ENCODE measurements at regions not wholly inside any gene's neighbourhood (a gene's known extent, or its start where the extent isn't known, plus 50 kb on each side); places are given as distances from the start of the nearest gene placed in this dataset.

DNA sequence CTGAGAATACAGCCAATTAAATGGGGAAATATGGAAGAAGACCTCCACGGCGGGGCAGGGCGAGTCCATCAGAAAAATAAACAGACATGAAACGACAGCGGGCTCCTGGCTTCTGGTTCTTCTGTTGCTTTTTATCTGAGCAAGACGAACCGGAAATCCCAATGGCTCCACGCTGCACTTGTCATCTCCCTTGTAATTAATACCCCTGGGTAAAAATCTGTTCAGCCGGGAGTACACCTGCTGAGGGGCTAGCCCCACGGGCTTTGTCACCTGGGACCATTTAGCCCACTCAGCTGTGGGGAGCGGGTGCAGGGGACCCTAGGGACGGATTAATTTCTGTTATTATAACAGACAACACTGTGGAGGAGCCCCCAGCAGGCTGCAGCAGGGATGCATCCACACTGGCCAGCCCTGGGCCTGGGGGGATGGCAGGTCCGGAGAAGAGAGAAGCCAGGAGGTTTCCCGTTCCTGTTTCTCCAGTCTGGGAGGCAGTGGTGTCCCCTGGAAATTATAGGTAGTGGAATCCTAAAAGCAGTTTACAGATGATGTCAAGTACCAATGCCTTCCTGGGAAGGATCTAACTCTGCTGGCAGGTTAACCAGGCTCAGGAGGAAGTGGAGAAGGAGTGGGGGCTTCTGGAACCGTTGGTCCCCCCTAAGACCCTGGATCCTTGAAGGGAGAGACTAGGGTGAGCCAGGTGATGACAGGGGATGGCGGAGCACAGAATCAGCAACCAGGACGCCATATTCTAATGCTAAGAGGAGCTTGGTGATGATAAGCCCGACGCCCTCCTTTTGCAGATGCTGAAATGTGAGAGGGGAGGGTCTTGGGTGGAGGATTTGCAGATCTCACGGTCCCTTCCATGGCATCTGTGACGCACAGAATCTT lies 566.1 kb downstream of the PTPRU start:
- no peak for ATAC-seq
- no peak for TF ChIP-seq GLIS3 (CRISPR knock-in tag; IDR thresholded peaks at IDR 0.05)
- TF ChIP-seq, protein P1, sequence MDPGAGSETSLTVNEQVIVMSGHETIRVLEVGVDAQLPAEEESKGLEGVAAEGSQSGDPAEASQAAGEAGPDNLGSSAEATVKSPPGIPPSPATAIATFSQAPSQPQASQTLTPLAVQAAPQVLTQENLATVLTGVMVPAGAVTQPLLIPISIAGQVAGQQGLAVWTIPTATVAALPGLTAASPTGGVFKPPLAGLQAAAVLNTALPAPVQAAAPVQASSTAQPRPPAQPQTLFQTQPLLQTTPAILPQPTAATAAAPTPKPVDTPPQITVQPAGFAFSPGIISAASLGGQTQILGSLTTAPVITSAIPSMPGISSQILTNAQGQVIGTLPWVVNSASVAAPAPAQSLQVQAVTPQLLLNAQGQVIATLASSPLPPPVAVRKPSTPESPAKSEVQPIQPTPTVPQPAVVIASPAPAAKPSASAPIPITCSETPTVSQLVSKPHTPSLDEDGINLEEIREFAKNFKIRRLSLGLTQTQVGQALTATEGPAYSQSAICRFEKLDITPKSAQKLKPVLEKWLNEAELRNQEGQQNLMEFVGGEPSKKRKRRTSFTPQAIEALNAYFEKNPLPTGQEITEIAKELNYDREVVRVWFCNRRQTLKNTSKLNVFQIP (CRISPR knock-in tag; IDR thresholded peaks at IDR 0.05; ENCODE audit: borderline replicate concordance, low read depth): no peak
- no peak for TF ChIP-seq TOX (CRISPR knock-in tag; IDR thresholded peaks at IDR 0.05; ENCODE audit: borderline replicate concordance)
- TF ChIP-seq, protein P2, sequence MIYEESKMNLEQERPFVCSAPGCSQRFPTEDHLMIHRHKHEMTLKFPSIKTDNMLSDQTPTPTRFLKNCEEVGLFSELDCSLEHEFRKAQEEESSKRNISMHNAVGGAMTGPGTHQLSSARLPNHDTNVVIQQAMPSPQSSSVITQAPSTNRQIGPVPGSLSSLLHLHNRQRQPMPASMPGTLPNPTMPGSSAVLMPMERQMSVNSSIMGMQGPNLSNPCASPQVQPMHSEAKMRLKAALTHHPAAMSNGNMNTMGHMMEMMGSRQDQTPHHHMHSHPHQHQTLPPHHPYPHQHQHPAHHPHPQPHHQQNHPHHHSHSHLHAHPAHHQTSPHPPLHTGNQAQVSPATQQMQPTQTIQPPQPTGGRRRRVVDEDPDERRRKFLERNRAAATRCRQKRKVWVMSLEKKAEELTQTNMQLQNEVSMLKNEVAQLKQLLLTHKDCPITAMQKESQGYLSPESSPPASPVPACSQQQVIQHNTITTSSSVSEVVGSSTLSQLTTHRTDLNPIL (CRISPR knock-in tag; IDR thresholded peaks at IDR 0.05; ENCODE audit: low read depth): no peak
- TF ChIP-seq ESRRG (CRISPR knock-in tag; IDR thresholded peaks at IDR 0.05): no peak
- no peak for TF ChIP-seq BACH2 (CRISPR knock-in tag; IDR thresholded peaks at IDR 0.05; ENCODE audit: borderline replicate concordance)
- TF ChIP-seq ZFP3 (CRISPR knock-in tag; IDR thresholded peaks at IDR 0.05): no peak
- no peak for TF ChIP-seq ARNTL (CRISPR knock-in tag; IDR thresholded peaks at IDR 0.05; ENCODE audit: borderline replicate concordance, low read depth)
- TF ChIP-seq, protein P3, sequence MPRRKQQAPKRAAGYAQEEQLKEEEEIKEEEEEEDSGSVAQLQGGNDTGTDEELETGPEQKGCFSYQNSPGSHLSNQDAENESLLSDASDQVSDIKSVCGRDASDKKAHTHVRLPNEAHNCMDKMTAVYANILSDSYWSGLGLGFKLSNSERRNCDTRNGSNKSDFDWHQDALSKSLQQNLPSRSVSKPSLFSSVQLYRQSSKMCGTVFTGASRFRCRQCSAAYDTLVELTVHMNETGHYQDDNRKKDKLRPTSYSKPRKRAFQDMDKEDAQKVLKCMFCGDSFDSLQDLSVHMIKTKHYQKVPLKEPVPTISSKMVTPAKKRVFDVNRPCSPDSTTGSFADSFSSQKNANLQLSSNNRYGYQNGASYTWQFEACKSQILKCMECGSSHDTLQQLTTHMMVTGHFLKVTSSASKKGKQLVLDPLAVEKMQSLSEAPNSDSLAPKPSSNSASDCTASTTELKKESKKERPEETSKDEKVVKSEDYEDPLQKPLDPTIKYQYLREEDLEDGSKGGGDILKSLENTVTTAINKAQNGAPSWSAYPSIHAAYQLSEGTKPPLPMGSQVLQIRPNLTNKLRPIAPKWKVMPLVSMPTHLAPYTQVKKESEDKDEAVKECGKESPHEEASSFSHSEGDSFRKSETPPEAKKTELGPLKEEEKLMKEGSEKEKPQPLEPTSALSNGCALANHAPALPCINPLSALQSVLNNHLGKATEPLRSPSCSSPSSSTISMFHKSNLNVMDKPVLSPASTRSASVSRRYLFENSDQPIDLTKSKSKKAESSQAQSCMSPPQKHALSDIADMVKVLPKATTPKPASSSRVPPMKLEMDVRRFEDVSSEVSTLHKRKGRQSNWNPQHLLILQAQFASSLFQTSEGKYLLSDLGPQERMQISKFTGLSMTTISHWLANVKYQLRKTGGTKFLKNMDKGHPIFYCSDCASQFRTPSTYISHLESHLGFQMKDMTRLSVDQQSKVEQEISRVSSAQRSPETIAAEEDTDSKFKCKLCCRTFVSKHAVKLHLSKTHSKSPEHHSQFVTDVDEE (CRISPR knock-in tag; IDR thresholded peaks at IDR 0.05): no peak
- TF ChIP-seq RARB (CRISPR knock-in tag; IDR thresholded peaks at IDR 0.05): no peak
- no peak for TF ChIP-seq ZNF70 (CRISPR knock-in tag; IDR thresholded peaks at IDR 0.05)
- no peak for TF ChIP-seq ZNF565 (CRISPR knock-in tag; conservative IDR thresholded peaks at IDR 0.05; ENCODE audit: low read depth)

DNA sequence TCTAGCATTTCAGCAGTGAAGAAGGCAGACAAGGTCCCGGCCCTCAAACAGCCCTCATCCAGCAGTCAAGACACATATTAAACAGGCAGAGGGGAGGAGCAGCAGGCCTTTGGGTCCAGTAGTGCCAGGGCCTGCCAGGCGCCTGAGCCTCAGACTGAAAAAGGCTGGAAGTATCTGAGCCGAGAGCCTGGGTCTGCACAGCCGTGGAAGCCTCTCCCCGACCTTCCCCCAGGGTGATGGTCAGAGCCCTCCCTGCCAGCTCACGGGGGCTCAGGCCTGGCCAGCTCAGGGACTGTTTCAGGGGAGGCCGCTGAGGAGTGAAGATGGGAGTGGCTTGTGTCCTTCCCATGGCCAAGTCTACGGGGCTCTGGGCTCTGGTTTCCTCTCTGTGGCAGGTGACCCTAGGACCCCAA lies 565.2 kb downstream of the PTPRU start:
- no peak for ATAC-seq
- no peak for TF ChIP-seq RARB (CRISPR knock-in tag; IDR thresholded peaks at IDR 0.05)
- no peak for TF ChIP-seq ARNTL (CRISPR knock-in tag; IDR thresholded peaks at IDR 0.05; ENCODE audit: borderline replicate concordance, low read depth)

DNA sequence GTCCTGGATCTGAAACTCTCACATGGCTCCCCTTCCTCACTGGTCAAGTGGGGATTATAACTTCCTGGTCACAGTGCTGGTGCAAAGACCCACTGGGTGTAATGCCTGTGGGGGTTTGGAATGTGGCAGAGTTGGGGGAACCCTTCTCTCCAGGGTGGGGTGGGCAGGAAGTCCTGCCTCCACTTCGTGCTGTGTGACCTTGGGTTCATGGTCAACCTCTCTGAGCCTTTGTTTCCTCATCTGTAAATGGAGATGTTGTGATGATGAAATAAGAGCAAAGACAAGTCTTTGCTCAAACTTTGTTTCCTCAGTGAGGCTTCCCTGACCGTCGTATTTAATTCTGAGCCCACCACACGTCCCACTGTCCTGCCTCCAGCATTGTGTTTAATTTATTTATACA lies 564.7 kb downstream of the PTPRU start:
- TF ChIP-seq ESRRG (CRISPR knock-in tag; IDR thresholded peaks at IDR 0.05) (no peak), TCF4 (CRISPR knock-in tag; IDR thresholded peaks at IDR 0.05; ENCODE audit: borderline replicate concordance) (no peak), ARNTL (CRISPR knock-in tag; IDR thresholded peaks at IDR 0.05; ENCODE audit: borderline replicate concordance, low read depth) (no peak), ZNF70 (CRISPR knock-in tag; IDR thresholded peaks at IDR 0.05) (no peak), ISL1 (CRISPR knock-in tag; IDR thresholded peaks at IDR 0.05) (no peak), OSR1 (CRISPR knock-in tag; IDR thresholded peaks at IDR 0.05) (no peak), GLIS3 (CRISPR knock-in tag; IDR thresholded peaks at IDR 0.05) (no peak), RARB (CRISPR knock-in tag; IDR thresholded peaks at IDR 0.05) (no peak), ZFP3 (CRISPR knock-in tag; IDR thresholded peaks at IDR 0.05) (no peak), ZFP30 (CRISPR knock-in tag; IDR thresholded peaks at IDR 0.05) (no peak), SNAI2 (CRISPR knock-in tag; IDR thresholded peaks at IDR 0.05) (no peak), TOX (CRISPR knock-in tag; IDR thresholded peaks at IDR 0.05; ENCODE audit: borderline replicate concordance) (no peak)
- TF ChIP-seq, protein P2 (CRISPR knock-in tag; IDR thresholded peaks at IDR 0.05; ENCODE audit: low read depth): no peak
- TF ChIP-seq, protein P4, sequence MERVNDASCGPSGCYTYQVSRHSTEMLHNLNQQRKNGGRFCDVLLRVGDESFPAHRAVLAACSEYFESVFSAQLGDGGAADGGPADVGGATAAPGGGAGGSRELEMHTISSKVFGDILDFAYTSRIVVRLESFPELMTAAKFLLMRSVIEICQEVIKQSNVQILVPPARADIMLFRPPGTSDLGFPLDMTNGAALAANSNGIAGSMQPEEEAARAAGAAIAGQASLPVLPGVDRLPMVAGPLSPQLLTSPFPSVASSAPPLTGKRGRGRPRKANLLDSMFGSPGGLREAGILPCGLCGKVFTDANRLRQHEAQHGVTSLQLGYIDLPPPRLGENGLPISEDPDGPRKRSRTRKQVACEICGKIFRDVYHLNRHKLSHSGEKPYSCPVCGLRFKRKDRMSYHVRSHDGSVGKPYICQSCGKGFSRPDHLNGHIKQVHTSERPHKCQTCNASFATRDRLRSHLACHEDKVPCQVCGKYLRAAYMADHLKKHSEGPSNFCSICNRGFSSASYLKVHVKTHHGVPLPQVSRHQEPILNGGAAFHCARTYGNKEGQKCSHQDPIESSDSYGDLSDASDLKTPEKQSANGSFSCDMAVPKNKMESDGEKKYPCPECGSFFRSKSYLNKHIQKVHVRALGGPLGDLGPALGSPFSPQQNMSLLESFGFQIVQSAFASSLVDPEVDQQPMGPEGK (CRISPR knock-in tag; IDR thresholded peaks at IDR 0.05; ENCODE audit: borderline replicate concordance): no peak
- TF ChIP-seq, protein P3 (CRISPR knock-in tag; IDR thresholded peaks at IDR 0.05): no peak
- TF ChIP-seq, protein P1 (CRISPR knock-in tag; IDR thresholded peaks at IDR 0.05; ENCODE audit: borderline replicate concordance, low read depth): no peak
- ATAC-seq: no peak
